LNCAP (cell line): ENCODE measurements at regions not wholly inside any gene's neighbourhood (a gene's known extent, or its start where the extent isn't known, plus 50 kb on each side); places are given as distances from the start of the nearest gene placed in this dataset.

ENCODE experiments used
- TF ChIP-seq, protein P1 (sequence below): fragments of 450-650 bp; IDR thresholded peaks from 2 replicates; pipeline ENCODE4 v1.5.1; 2017; ENCODE audit warnings: mild to moderate bottlenecking

DNA sequence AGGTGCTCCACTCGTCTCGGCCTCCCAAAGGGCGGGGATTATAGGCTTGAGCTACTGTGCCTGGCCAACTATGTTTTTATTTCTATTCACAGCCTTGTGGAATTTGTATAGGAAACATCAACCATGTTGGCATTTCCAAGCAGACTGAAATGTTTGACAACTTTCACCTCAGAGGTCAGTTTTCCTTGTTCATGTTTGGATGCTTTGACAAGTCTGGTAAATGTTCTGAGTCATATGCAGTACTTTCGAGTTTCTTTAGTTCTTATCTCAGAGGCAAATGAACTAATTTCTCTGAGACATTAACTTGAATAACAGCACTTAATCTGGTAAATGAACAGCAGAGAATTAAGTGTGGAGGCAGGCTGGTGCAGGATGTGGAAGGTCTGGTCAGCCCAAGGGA, 373.4 kb upstream of the SYNCRIP start:
- TF ChIP-seq, protein P1, sequence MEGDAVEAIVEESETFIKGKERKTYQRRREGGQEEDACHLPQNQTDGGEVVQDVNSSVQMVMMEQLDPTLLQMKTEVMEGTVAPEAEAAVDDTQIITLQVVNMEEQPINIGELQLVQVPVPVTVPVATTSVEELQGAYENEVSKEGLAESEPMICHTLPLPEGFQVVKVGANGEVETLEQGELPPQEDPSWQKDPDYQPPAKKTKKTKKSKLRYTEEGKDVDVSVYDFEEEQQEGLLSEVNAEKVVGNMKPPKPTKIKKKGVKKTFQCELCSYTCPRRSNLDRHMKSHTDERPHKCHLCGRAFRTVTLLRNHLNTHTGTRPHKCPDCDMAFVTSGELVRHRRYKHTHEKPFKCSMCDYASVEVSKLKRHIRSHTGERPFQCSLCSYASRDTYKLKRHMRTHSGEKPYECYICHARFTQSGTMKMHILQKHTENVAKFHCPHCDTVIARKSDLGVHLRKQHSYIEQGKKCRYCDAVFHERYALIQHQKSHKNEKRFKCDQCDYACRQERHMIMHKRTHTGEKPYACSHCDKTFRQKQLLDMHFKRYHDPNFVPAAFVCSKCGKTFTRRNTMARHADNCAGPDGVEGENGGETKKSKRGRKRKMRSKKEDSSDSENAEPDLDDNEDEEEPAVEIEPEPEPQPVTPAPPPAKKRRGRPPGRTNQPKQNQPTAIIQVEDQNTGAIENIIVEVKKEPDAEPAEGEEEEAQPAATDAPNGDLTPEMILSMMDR, result no peak

DNA sequence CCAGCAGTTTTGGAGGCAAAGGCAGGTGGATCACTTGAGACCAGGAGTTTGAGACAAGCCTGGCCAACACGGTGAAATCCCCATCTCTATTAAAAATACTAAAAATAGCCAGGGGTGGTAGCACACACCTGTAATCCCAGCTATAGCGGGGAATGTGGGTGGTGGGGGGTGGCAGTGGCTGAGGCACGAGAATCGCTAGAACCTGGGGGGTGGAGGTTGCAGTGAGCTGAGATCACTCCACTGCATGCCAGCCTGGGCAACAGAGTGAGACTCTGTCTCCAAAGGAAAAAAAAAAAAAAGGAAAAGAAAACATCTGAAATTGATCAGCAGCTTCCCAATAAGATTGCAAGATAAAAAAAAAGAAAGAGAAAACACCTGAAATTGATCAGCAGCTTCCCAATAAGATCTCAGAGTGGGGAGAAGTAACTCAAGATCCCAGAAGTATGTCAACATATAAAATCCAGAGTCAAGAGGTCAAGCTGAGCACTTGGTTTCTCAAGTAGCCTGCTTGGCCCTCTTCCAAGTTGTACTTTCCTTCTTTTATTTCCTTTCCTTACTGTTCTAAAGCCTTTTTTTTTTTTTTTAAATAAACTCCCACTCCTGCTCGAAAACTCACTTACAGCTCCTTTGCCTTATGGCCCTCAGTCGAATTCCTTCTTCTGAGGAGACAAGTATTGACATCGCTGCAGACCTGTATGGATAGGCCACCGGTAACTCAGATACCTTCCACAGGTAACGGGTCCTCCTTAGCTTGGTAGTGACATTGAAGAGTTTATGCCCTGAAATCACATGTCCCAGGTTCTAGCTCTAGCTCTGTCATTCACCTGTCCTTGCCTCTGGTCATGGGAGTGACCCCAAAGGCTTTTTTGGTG, 368.5 kb upstream of the SYNCRIP start:
- TF ChIP-seq, protein P1, result no peak

DNA sequence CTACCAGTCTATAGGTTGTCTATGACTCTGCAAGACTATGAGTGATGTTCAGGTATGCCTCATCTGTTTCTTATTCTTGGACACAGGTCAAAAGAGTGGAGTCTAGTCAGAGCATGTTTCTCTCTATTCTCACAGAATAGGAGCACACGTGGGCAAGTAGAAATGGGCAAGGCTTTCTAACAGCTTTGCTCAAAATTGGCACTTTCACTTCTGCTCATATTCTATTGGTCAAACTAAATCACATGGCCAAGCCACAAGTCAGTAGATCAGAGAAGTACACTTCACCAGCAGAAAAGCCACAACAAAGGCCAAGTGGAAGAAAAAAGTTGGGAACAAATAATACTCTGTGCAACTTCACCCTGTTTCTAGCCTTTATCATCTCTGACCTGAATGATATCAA, 354.5 kb upstream of the SYNCRIP start:
- TF ChIP-seq, protein P1, result no peak

DNA sequence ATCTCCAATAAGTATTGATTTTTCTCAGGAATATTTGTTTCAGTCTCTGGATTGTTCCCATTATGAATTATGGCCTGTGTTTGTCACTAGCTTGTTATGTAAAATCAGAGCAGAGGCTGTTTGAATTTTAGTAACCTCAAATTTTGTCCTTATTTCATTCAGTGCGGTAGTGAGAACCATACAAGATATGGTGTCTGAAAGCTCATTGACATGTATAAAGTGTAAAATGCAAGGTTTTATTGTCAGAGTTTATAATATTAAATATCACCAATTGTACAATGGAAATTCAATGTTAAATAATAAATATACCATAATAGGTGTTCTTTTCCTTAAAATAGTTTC, 353.3 kb upstream of the SYNCRIP start:
- TF ChIP-seq, protein P1, result no peak

DNA sequence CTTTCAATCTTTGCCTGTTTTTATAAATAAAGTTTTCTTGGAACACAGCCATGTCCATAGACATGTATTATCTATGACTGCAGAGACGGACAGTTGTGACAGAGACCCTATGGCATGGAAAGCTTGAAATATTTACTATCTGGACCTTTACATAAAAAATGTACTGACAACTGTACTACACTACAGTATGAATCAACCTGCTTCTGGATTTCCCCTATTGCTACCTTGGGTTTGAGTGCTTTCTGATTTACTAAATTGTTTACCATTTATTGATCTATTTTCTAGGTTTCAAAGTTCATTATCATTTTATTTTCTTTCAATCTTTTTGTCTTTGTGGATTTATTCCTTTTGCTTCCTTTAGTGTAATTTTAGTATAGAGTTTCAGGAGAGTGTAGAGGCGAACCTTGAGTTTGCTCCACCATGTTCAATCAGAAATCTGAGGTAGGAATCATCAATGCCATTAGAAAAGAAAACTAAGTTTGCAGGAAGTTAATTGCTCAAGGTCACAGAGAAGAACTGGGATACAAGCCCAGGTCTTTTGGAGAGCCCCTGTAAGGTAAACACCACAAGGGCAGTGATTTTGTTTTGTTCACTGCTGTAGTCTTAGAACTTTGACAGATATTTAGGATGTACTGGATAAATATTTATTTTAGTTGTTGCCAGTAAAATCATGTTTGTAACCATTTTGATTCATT, 352.8 kb upstream of the SYNCRIP start:
- TF ChIP-seq, protein P1, result no peak

DNA sequence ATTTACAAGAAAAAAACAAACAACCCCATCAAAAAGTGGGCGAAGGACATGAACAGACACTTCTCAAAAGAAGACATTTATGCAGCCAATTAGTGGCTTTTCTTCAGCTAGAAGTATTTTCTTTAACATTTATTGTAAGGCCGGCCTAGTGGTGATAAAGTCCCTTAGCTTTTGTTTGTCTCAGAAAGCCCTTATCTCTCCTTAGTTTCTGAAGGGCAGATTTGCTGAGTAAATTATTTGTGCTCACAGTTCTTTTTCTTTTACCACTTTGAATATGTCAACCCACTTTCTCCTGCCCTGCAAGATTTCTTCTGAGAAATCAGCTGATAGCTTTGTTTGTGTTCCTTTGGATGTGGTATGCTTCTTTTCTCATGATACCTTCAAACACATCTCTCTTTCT, 344.0 kb upstream of the SYNCRIP start:
- TF ChIP-seq, protein P1, result no peak

DNA sequence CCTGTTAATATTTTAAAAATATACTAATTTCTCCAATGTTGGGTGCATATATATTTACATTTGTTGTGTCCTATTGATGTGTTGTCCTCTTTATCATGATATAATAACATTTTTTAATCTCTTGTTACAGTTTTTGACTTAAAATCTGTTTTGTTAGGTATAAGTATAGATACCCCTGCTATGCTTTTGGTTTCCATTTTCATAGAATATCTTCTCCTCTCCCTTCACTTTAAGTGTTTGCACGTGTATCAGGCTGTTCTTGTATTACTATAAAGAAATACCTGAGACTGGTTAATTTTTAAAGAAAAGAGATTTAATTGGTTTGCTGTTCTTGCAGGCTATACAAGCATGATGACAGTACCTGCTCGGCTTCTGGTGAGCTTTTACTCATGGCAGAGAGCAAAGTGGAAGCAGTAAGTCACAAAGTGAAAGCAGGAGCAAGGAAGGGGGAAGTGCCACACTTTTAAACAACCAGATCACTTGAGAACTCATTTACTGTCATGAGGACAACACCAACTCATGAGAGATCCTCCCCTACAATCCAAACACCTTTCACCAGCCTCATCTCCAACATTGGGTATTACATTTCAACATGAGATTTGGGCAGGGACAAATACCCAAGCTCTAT, 340.5 kb upstream of the SYNCRIP start:
- TF ChIP-seq, protein P1, result no peak
